ENCODE measurements at regions not wholly inside any gene's neighbourhood (a gene's known extent, or its start where the extent isn't known, plus 50 kb on each side); places are given as distances from the start of the nearest gene placed in this dataset.
"Not testable (repeated sequence)": the region's sequence is repeated elsewhere in the genome, so short reads cannot be mapped to it uniquely, and the experiment has no call there.

- intact Hi-C loops (cut with DNase I): not testable (repeated sequence)
- peak in 3 of 10 donors; percentile 65 to 71 (median 66) for DNase-seq
Measured at GRCh38 chr5:23951261-23951928, 444.0 kb downstream of the PRDM9 start.

GRCh38 chr5:23963449-23963848 is 456.0 kb downstream of the PRDM9 start:
- intact Hi-C loops (cut with DNase I): no loop called here
- no peak for DNase-seq

GRCh38 chr5:23977365-23977764 is 470.0 kb downstream of the PRDM9 start:
- DNase-seq: no peak
- intact Hi-C loops (cut with DNase I): no loop called here

GRCh38 chr5:23977997-23978396 is 470.6 kb downstream of the PRDM9 start:
- intact Hi-C loops (cut with DNase I): no loop called here
- DNase-seq: no peak

- intact Hi-C loops (cut with DNase I): no loop called here
- no peak for DNase-seq
Measured at GRCh38 chr5:23991406-23991805, 484.0 kb downstream of the PRDM9 start.

- DNase-seq: no peak
- intact Hi-C loops (cut with DNase I): no loop called here
Measured at GRCh38 chr5:23994581-23995370, 487.4 kb downstream of the PRDM9 start.

- DNase-seq: no peak
- intact Hi-C loops (cut with DNase I): no loop called here
Measured at GRCh38 chr5:23996525-23996924, 489.1 kb downstream of the PRDM9 start.

GRCh38 chr5:24005384-24005783 is 498.0 kb downstream of the PRDM9 start:
- DNase-seq: no peak
- intact Hi-C loops (cut with DNase I): loop anchor here (5.0 kb wide), 1 partner anchor 107 kb away; no protein-coding TSS in a partner anchor

- DNase-seq; intact Hi-C loops (cut with DNase I): not testable (repeated sequence)
Measured at GRCh38 chr5:24017710-24018109, 510.3 kb downstream of the PRDM9 start.

GRCh38 chr5:24026288-24026687 is 518.9 kb downstream of the PRDM9 start:
- DNase-seq: no peak
- intact Hi-C loops (cut with DNase I): no loop called here

GRCh38 chr5:24042688-24043087 is 535.3 kb downstream of the PRDM9 start:
- intact Hi-C loops (cut with DNase I): no loop called here
- DNase-seq: no peak

GRCh38 chr5:24045046-24045445 is 537.6 kb downstream of the PRDM9 start:
- intact Hi-C loops (cut with DNase I): no loop called here

GRCh38 chr5:24053737-24054136 is 546.3 kb downstream of the PRDM9 start:
- no peak for DNase-seq
- intact Hi-C loops (cut with DNase I): no loop called here

More at GRCh38 chr5:24045046-24045445, 537.6 kb downstream of the PRDM9 start:
- no peak for DNase-seq

- intact Hi-C loops (cut with DNase I): no loop called here
- no peak for DNase-seq
Measured at GRCh38 chr5:24059006-24059405, 551.6 kb downstream of the PRDM9 start.

- no peak for DNase-seq
- intact Hi-C loops (cut with DNase I): no loop called here
Measured at GRCh38 chr5:24059716-24060115, 552.3 kb downstream of the PRDM9 start.

- intact Hi-C loops (cut with DNase I): no loop called here
- DNase-seq: no peak
Measured at GRCh38 chr5:24065779-24066178, 558.4 kb downstream of the PRDM9 start.

GRCh38 chr5:24067208-24067607 is 559.8 kb downstream of the PRDM9 start:
- DNase-seq: no peak
- intact Hi-C loops (cut with DNase I): no loop called here

GRCh38 chr5:24068524-24068923 is 561.1 kb downstream of the PRDM9 start:
- no peak for DNase-seq
- intact Hi-C loops (cut with DNase I): no loop called here

- no peak for DNase-seq
- intact Hi-C loops (cut with DNase I): no loop called here
Measured at GRCh38 chr5:24073107-24073506, 565.7 kb downstream of the PRDM9 start.

GRCh38 chr5:24080046-24080445 is 564.7 kb downstream of the CDH10 start:
- no peak for DNase-seq
- intact Hi-C loops (cut with DNase I): no loop called here

GRCh38 chr5:24094081-24094679 is 550.6 kb downstream of the CDH10 start:
- intact Hi-C loops (cut with DNase I): no loop called here
- DNase-seq: no peak

Measured in posterior cingulate gyrus (tissue), 11 donors.